SIG-M5 (cell line): ENCODE measurements at regions not wholly inside any gene's neighbourhood (a gene's known extent, or its start where the extent isn't known, plus 50 kb on each side); places are given as distances from the start of the nearest gene placed in this dataset.
"Not testable (repeated sequence)": the region's sequence is repeated elsewhere in the genome, so short reads cannot be mapped to it uniquely, and the experiment has no call there.

ENCODE experiments used
- DNase-seq: peaks from one replicate; lab custom pipeline; 2025; lab: John Stamatoyannopoulos, UW

- DNase-seq = no peak
Observed at GRCh38 chr4:36601864-36602495, 320.6 kb downstream of the DTHD1 start.

- DNase-seq = no peak
Observed at GRCh38 chr4:36609661-36610060, 328.2 kb downstream of the DTHD1 start.

- DNase-seq = no peak
Observed at GRCh38 chr4:36610628-36611027, 329.2 kb downstream of the DTHD1 start.

GRCh38 chr4:36613142-36613541, 331.7 kb downstream of the DTHD1 start:
- not testable (repeated sequence) for DNase-seq

- DNase-seq = no peak
Observed at GRCh38 chr4:36614011-36614410, 332.6 kb downstream of the DTHD1 start.

- DNase-seq = no peak
Observed at GRCh38 chr4:36618102-36618501, 336.7 kb downstream of the DTHD1 start.

- no peak for DNase-seq
Observed at GRCh38 chr4:36624030-36624429, 342.6 kb downstream of the DTHD1 start.

- no peak for DNase-seq
Observed at GRCh38 chr4:36638273-36638811, 356.9 kb downstream of the DTHD1 start.

GRCh38 chr4:36640876-36641275, 359.5 kb downstream of the DTHD1 start:
- no peak for DNase-seq

- no peak for DNase-seq
Observed at GRCh38 chr4:36651253-36651652, 369.8 kb downstream of the DTHD1 start.

GRCh38 chr4:36652857-36653256, 371.4 kb downstream of the DTHD1 start:
- no peak for DNase-seq

- DNase-seq = no peak
Observed at GRCh38 chr4:36665985-36666527, 384.6 kb downstream of the DTHD1 start.

GRCh38 chr4:36675436-36675835, 394.0 kb downstream of the DTHD1 start:
- DNase-seq = no peak

- DNase-seq = no peak
Observed at GRCh38 chr4:36676139-36677050, 395.0 kb downstream of the DTHD1 start.

GRCh38 chr4:36677112-36677511, 395.7 kb downstream of the DTHD1 start:
- no peak for DNase-seq

- no peak for DNase-seq
Observed at GRCh38 chr4:36677874-36678273, 396.5 kb downstream of the DTHD1 start.

GRCh38 chr4:36687681-36688080, 406.3 kb downstream of the DTHD1 start:
- no peak for DNase-seq

- no peak for DNase-seq
Observed at GRCh38 chr4:36692586-36692985, 411.2 kb downstream of the DTHD1 start.

- no peak for DNase-seq
Observed at GRCh38 chr4:36702245-36702644, 420.8 kb downstream of the DTHD1 start.

- no peak for DNase-seq
Observed at GRCh38 chr4:36704289-36704688, 422.9 kb downstream of the DTHD1 start.

- DNase-seq = no peak
Observed at GRCh38 chr4:36709991-36710390, 428.6 kb downstream of the DTHD1 start.

GRCh38 chr4:36712013-36712412, 430.6 kb downstream of the DTHD1 start:
- DNase-seq = no peak

- DNase-seq = no peak
Observed at GRCh38 chr4:36716874-36717273, 435.5 kb downstream of the DTHD1 start.
